GM21717 (cell line): ENCODE measurements at regions not wholly inside any gene's neighbourhood (a gene's known extent, or its start where the extent isn't known, plus 50 kb on each side); places are given as distances from the start of the nearest gene placed in this dataset.
"Not testable (repeated sequence)": the region's sequence is repeated elsewhere in the genome, so short reads cannot be mapped to it uniquely, and the experiment has no call there.

Source experiments
- ATAC-seq: cut with Tn5 transposase; IDR thresholded peaks from one replicate; pipeline ENCODE4 v1.9.1; 2021; ENCODE audit warnings: mild to moderate bottlenecking, moderate library complexity; ENCODE audit not compliant: unreplicated experiment

- no peak for ATAC-seq
Observed at GRCh38 chr17:77632619-77633018, 325.9 kb upstream of the TNRC6C start.

GRCh38 chr17:77634710-77635109 is 323.8 kb upstream of the TNRC6C start:
- no peak for ATAC-seq

GRCh38 chr17:77635176-77635575 is 323.3 kb upstream of the TNRC6C start:
- no peak for ATAC-seq

- not testable (repeated sequence) for ATAC-seq
Observed at GRCh38 chr17:77635785-77636184, 322.7 kb upstream of the TNRC6C start.

GRCh38 chr17:77636835-77637817 is 321.4 kb upstream of the TNRC6C start:
- no peak for ATAC-seq

- ATAC-seq = no peak
Observed at GRCh38 chr17:77637818-77638575, 320.5 kb upstream of the TNRC6C start.

GRCh38 chr17:77640252-77640651 is 318.3 kb upstream of the TNRC6C start:
- no peak for ATAC-seq

- ATAC-seq = no peak
Observed at GRCh38 chr17:77640916-77641605, 317.4 kb upstream of the TNRC6C start.

GRCh38 chr17:77641718-77642117 is 316.8 kb upstream of the TNRC6C start:
- no peak for ATAC-seq

- no peak for ATAC-seq
Observed at GRCh38 chr17:77644181-77645071, 314.1 kb upstream of the TNRC6C start.

- no peak for ATAC-seq
Observed at GRCh38 chr17:77645072-77646045, 313.1 kb upstream of the TNRC6C start.

GRCh38 chr17:77646046-77646430 is 312.5 kb upstream of the TNRC6C start:
- ATAC-seq = no peak

GRCh38 chr17:77647531-77647930 is 311.0 kb upstream of the TNRC6C start:
- ATAC-seq = no peak

GRCh38 chr17:77649717-77650211 is 308.7 kb upstream of the TNRC6C start:
- ATAC-seq = no peak

GRCh38 chr17:77651988-77652387 is 306.5 kb upstream of the TNRC6C start:
- no peak for ATAC-seq

- ATAC-seq = no peak
Observed at GRCh38 chr17:77654296-77654695, 304.2 kb upstream of the TNRC6C start.

GRCh38 chr17:77654850-77655249 is 303.7 kb upstream of the TNRC6C start:
- ATAC-seq = no peak

GRCh38 chr17:77656054-77656453 is 302.4 kb upstream of the TNRC6C start:
- ATAC-seq = no peak

GRCh38 chr17:77657839-77658238 is 300.7 kb upstream of the TNRC6C start:
- ATAC-seq = no peak
